Skeletal muscle tissue (tissue), 3 donors: ENCODE measurements at regions not wholly inside any gene's neighbourhood (a gene's known extent, or its start where the extent isn't known, plus 50 kb on each side); places are given as distances from the start of the nearest gene placed in this dataset.

Source experiments
- H3K27ac ChIP-seq: one replicate; pipeline ENCODE4 v1.7.0; 2013; ENCODE audit warnings: mild to moderate bottlenecking, low read depth, low read length, inconsistent platforms
- H3K27me3 ChIP-seq, 3 donors: one replicate each; pipeline ENCODE4 v1.7.0; 2013; ENCODE audit warnings: low read length in 3 of 3; ENCODE audit not compliant: control insufficient read depth in 3 of 3, insufficient read depth in 3 of 3
- H3K36me3 ChIP-seq, 3 donors: one replicate each; pipeline ENCODE4 v1.7.0; 2013; ENCODE audit warnings: low read length in 3 of 3; ENCODE audit not compliant: control insufficient read depth in 3 of 3, insufficient read depth in 3 of 3
- H3K4me1 ChIP-seq, 3 donors: one replicate each; pipeline ENCODE4 v1.7.0; 2013; ENCODE audit warnings: low read length in 3 of 3, mild to moderate bottlenecking in 3 of 3; ENCODE audit not compliant: control insufficient read depth in 3 of 3, insufficient read depth in 3 of 3
- H3K4me3 ChIP-seq, 3 donors: one replicate each; pipeline ENCODE4 v1.7.0; 2013; ENCODE audit warnings: low read length in 3 of 3
- H3K9ac ChIP-seq, 3 donors: one replicate each; pipeline ENCODE4 v1.7.0; 2013; ENCODE audit warnings: low read length in 3 of 3, mild to moderate bottlenecking in 3 of 3, moderate library complexity in 2 of 3, low read depth in 1 of 3
- H3K9me3 ChIP-seq, 3 donors: one replicate each; pipeline ENCODE4 v1.7.0; 2013; ENCODE audit warnings: low read length in 3 of 3; ENCODE audit not compliant: control insufficient read depth in 3 of 3
- donor health status: Osteomylitis.

DNA sequence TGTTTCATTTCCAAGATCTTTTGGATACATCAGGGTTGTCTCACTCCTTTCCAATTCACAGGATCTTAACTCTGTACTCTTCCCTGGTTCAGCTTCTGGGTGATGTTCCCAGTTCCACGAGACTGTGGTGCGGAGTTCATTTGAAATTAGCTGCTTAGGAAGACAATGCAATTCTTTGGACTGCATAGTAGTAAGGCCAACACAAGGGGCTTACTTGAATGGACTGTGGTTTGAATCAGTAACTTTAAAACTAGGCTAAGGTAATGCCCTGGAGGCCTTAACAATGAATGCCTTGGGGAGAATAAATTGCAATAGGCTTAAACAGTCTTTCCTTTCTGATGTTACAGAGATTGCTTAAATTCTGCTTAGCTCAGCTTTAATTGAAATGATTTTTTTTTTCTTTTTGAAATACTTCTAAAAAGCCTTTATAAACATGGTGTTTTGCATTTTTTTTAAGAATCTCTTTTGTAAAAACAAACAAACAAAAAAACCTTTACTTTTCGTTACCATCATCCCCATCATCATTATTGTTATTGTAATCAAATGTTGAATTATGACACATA lies 133.8 kb upstream of the MEF2C start:
- no peak overlapping the region for H3K27ac ChIP-seq
- no peaks in the 10 kb centered on the region for H3K4me1 ChIP-seq
- H3K9ac ChIP-seq, result no peak overlapping the region
- H3K4me3 ChIP-seq, result no peak overlapping the region
- H3K9me3 ChIP-seq, result no peaks in the 10 kb centered on the region
- H3K36me3 ChIP-seq, result no peaks in the 10 kb centered on the region
- H3K27me3 ChIP-seq, result no peaks in the 10 kb centered on the region

DNA sequence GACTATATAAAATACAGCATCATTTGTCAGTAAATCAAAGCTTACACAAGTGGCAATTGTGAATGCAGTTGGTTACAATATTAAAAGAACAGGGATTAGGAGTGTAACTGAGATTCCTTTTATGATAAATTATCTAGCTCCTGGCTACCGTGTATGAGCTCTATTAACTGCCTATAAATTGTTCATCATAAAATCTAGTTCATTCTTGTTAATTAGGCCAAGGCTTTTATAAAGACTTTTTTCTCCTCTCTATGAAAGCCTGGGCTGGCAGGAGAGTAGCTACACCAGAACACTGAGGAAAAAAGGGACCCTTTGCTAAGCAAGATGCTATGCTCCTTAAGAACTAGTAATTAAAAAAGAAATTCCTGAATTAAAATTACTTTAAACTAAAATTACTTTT lies 132.4 kb upstream of the MEF2C start:
- H3K4me3 ChIP-seq, result no peak overlapping the region
- no peaks in the 10 kb centered on the region for H3K9me3 ChIP-seq
- no peaks in the 10 kb centered on the region for H3K36me3 ChIP-seq
- no peaks in the 10 kb centered on the region for H3K27me3 ChIP-seq
- H3K4me1 ChIP-seq, result no peaks in the 10 kb centered on the region
- H3K9ac ChIP-seq, result no peak overlapping the region
- no peak overlapping the region for H3K27ac ChIP-seq

DNA sequence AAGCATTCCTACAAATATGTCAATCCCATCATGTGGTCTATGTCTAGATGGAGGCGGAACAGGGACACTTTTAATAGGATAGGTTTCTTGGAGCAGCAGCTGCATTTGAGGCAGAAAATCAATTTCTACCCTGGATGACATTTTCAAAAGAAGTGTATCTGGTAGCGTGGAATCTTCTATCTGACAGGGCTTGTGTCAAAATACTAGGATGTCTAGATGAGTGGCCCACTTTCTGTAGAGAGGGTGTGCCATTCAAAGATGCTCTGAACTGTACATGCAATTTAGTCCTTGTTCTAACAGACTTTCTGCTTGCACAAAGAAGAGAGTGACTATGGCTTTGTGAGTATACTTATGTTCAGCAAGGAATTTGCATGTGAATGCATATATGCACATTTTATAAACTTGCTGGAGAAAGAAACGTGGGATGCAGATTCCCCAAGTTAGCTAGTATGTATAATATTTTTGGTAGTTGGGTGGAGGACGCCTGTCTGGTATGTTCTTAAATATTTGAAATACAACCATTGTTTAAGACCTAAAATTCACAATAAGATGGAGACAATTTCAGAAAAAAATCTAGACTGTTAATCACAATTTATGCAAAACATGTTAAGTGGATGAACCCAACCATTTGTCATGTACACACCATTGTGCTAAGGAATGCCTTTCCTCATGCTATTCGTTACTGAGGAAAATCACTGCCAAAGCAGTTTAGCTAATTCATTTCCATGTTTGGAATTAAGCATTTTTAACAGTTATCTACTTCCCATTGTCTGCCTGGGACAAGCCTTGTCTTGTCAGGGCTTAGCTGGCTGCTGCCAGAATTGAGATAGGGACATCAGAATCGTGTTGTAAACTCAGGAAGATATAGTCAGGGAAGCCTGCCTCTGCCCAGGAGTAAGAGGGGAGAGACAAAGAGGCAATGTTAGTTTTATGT lies 129.1 kb upstream of the MEF2C start:
- H3K27me3 ChIP-seq, result no peaks in the 10 kb centered on the region
- H3K9me3 ChIP-seq, result no peaks in the 10 kb centered on the region
- H3K36me3 ChIP-seq, result no peaks in the 10 kb centered on the region
- H3K9ac ChIP-seq, result no peak overlapping the region
- no peak overlapping the region for H3K4me3 ChIP-seq
- H3K27ac ChIP-seq, result no peak overlapping the region
- H3K4me1 ChIP-seq, result no peaks in the 10 kb centered on the region

DNA sequence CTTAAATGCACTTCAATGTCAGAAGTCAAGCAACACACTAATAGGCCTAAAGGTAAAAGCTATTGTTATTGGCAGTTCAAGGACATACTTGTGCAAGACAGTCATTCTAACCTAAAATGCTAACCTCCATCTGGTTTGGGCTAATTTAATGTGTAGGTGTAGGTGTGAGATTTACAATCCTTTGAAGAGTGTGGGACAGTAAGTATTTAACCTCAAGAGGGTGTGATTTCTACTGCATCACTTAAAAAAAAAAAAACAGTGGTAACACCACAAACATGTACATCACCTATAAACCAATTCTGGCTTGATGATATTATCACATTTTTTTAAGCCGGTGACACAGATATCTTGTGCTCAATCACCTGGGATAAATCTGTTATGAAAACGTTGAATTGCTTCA lies 127.5 kb upstream of the MEF2C start:
- Histone ChIP-seq H3K9ac (no peak overlapping the region), H3K27me3 (no peaks in the 10 kb centered on the region)

DNA sequence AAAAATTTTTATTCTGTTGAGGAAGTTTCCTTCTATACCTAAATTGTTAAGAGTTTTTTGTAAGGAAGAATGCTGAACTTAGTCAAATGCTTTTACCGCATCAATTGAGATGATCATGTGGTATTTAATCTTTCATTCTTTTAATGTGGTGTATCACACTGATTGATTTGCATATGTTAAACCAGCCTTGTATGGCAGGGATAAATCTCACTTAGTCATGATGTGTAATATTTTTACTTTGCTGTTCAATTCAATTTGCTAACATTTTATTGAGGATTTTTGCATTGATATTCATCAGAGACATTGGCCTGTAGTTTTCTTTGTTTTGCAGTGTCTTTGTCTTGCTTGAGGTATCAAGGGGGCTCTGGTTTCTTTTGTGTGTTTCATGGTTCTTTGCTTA lies 125.3 kb upstream of the MEF2C start:
- no peak overlapping the region for H3K9ac ChIP-seq

More for the DNA sequence above, 127.5 kb upstream of the MEF2C start:
- no peaks in the 10 kb centered on the region for H3K9me3 ChIP-seq
- H3K36me3 ChIP-seq, result no peaks in the 10 kb centered on the region
- no peaks in the 10 kb centered on the region for H3K4me1 ChIP-seq
- H3K27ac ChIP-seq, result no peak overlapping the region
- no peak overlapping the region for H3K4me3 ChIP-seq

DNA sequence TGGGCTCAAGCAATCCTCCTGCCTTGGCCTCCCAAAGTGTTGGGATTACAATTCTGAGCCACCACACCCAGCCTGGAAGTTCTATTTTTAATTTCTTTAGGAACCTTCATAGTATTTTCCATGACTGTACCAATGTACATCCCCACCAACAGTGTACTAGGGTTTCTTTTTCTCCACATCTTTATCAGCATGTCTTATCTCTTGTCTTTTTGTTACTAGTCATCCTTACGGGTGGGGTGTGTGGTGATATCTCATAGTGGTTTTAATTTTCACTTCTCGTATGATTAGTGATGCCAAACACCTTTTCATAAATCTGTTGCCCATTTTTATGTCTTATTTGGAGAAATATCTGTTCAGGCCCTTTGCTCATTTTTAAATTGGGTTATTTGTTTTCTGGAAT lies 123.0 kb upstream of the MEF2C start:
- Histone ChIP-seq H3K4me3 (no peak overlapping the region), H3K9me3 (peaks cover 0 to 3% (median 0%) of the 10 kb centered on the region in 3 donors), H3K36me3 (no peaks in the 10 kb centered on the region), H3K27ac (no peak overlapping the region), H3K9ac (no peak overlapping the region), H3K4me1 (no peaks in the 10 kb centered on the region), H3K27me3 (no peaks in the 10 kb centered on the region)

More for the DNA sequence above, 125.3 kb upstream of the MEF2C start:
- H3K9me3 ChIP-seq, result peaks cover 0 to 3% (median 0%) of the 10 kb centered on the region in 3 donors
- H3K27ac ChIP-seq, result no peak overlapping the region
- no peaks in the 10 kb centered on the region for H3K36me3 ChIP-seq
- no peaks in the 10 kb centered on the region for H3K4me1 ChIP-seq
- H3K27me3 ChIP-seq, result no peaks in the 10 kb centered on the region
- no peak overlapping the region for H3K4me3 ChIP-seq

DNA sequence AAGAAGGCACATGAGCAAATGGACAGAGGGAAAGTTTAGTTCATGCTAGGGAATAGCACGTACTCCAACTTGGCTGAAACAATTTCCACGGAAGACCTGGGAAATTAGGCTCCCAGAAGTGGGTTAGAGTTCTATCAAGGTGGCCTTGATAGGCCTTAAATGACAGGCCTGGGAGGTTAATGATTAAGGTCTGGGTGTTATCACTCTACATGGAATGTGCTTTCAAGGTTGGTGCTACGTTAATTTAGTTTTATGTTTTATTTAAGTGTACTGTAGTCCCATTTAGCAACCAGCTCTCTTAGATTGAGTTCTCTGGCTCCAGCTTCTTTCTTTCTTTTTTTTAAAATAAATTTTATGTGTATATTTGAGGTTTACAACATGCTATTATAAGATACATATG lies 121.4 kb upstream of the MEF2C start:
- H3K27ac ChIP-seq, result no peak overlapping the region
- H3K27me3 ChIP-seq, result no peaks in the 10 kb centered on the region
- H3K4me3 ChIP-seq, result no peak overlapping the region
- H3K4me1 ChIP-seq, result no peaks in the 10 kb centered on the region
- H3K36me3 ChIP-seq, result no peaks in the 10 kb centered on the region
- H3K9me3 ChIP-seq, result peaks cover 0 to 3% (median 0%) of the 10 kb centered on the region in 3 donors
- H3K9ac ChIP-seq, result no peak overlapping the region

DNA sequence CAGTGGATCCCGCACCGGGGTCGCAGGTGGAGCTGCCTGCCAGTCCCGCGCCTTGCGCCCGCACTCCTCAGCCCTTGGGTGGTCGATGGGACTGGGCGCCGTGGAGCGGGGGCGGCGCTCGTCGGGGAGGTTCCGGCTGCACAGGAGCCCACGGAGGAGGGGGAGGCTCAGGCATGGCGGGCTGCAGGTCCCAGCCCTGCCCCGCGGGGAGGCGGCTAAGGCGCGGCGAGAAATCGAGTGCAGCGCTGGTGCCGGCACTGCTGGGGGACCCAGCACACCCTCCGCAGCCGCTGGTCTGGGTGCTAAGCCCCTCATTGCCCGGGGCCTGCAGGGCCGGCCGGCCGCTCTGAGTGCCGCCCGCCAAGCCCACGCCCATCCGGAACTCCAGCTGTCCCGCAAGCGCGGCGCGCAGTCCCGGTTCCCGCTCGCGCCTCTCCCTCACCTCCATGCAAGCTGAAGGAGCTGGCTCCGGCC lies 120.6 kb upstream of the MEF2C start:
- no peak overlapping the region for H3K27ac ChIP-seq
- H3K9me3 ChIP-seq, result peaks cover 0 to 3% (median 0%) of the 10 kb centered on the region in 3 donors
- no peaks in the 10 kb centered on the region for H3K4me1 ChIP-seq
- H3K27me3 ChIP-seq, result no peaks in the 10 kb centered on the region
- no peak overlapping the region for H3K9ac ChIP-seq
- H3K4me3 ChIP-seq, result no peak overlapping the region
- H3K36me3 ChIP-seq, result no peaks in the 10 kb centered on the region

DNA sequence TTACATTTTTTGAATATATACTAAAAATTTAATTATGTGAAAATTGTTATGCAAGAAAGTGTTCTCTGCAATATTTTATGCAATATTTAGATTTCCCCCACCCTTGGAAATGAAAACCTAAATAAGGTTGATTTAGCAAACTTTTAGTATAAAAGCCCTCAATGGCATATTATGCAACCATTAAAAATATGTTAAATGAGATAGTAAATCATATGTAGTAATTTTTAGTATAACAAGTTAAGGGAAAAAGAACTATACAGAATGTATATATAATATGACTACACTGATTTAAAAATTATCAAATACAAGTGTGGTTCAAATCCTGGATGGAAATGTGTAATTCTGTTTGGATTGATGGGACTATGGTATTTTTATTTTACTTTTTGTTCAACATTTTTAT lies 116.9 kb upstream of the MEF2C start:
- Histone ChIP-seq H3K27ac (no peak overlapping the region), H3K4me3 (no peak overlapping the region), H3K36me3 (no peaks in the 10 kb centered on the region), H3K9me3 (peaks cover 0 to 3% (median 0%) of the 10 kb centered on the region in 3 donors), H3K27me3 (no peaks in the 10 kb centered on the region), H3K9ac (no peak overlapping the region), H3K4me1 (no peaks in the 10 kb centered on the region)

DNA sequence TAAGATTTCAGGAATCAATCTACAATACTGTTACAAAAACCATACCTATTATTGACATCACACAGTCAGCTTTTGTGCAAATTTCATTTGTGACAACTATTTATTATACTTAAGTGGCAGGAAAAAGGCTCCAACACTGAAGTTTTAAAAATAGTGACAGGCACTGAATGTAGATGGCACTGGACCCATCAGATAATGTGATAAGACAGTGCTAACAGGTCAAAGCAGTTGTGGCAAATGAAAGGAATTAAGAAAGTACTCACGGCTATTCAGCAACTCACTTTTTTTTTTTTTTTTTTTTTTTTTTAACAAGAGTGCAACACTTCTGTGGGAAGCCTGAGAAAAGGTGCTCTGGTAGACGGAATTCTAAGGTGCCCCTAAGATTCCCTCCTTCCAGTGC lies 115.0 kb upstream of the MEF2C start:
- no peaks in the 10 kb centered on the region for H3K9me3 ChIP-seq
- H3K4me1 ChIP-seq, result no peaks in the 10 kb centered on the region
- no peak overlapping the region for H3K9ac ChIP-seq
- no peak overlapping the region for H3K4me3 ChIP-seq
- no peaks in the 10 kb centered on the region for H3K27me3 ChIP-seq
- no peaks in the 10 kb centered on the region for H3K36me3 ChIP-seq
- no peak overlapping the region for H3K27ac ChIP-seq
